B cell (primary cell): ENCODE measurements at regions not wholly inside any gene's neighbourhood (a gene's known extent, or its start where the extent isn't known, plus 50 kb on each side); places are given as distances from the start of the nearest gene placed in this dataset.

Experiments
- EZH2 ChIP-seq: IDR thresholded peaks from 2 replicates; pipeline ENCODE4 v1.6.1; 2012; ENCODE audit warnings: borderline replicate concordance, low read depth, mild to moderate bottlenecking, moderate library complexity, low read length; ENCODE audit not compliant: insufficient read depth, poor library complexity, severe bottlenecking
- TF ChIP-seq, protein P1 (sequence below): fragments of 200-600 bp; IDR thresholded peaks from one replicate; pipeline ENCODE4 v1.8.0; 2022; ENCODE audit warnings: antibody characterized with exemption, mild to moderate bottlenecking

DNA sequence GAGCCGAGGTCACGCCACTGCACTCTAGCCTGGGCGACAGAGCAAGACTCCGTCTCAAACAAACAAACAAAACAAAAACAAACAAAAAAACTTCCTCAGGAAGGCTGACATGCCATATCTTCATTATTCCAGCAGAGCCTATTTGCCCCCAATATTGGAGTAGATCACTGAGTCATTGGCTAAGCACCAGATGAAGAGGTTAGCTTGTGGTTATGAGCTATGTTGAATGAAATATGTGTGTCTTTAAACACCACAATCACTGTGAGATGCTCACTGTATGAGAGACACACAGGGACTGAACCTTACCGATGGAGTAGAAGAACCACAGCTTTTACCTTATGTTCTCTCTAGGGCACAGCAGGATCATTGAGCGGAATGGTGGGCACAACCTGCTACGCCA lies 122.1 kb upstream of the EOLA2 start:
- no peak for TF ChIP-seq EZH2
- TF ChIP-seq, protein P1, sequence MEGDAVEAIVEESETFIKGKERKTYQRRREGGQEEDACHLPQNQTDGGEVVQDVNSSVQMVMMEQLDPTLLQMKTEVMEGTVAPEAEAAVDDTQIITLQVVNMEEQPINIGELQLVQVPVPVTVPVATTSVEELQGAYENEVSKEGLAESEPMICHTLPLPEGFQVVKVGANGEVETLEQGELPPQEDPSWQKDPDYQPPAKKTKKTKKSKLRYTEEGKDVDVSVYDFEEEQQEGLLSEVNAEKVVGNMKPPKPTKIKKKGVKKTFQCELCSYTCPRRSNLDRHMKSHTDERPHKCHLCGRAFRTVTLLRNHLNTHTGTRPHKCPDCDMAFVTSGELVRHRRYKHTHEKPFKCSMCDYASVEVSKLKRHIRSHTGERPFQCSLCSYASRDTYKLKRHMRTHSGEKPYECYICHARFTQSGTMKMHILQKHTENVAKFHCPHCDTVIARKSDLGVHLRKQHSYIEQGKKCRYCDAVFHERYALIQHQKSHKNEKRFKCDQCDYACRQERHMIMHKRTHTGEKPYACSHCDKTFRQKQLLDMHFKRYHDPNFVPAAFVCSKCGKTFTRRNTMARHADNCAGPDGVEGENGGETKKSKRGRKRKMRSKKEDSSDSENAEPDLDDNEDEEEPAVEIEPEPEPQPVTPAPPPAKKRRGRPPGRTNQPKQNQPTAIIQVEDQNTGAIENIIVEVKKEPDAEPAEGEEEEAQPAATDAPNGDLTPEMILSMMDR = no peak
